T-helper 2 cell treated with Interferon-gamma antibody and Interleukin-4, amounts not matched to agents 5 μg/mL and 100 μg/mL, for 36 hours (primary cell): ENCODE measurements at regions not wholly inside any gene's neighbourhood (a gene's known extent, or its start where the extent isn't known, plus 50 kb on each side); places are given as distances from the start of the nearest gene placed in this dataset.

ENCODE experiments used
- DNase-seq: peaks from one replicate; pipeline ENCODE4 v3.0.0; 2021; ENCODE audit warnings: low spot score
- H3K27ac Mint-ChIP-seq: one replicate; pipeline ENCODE4 v1.8.0; 2021; ENCODE audit warnings: mild to moderate bottlenecking, mixed read lengths
- H3K27me3 Mint-ChIP-seq: one replicate; pipeline ENCODE4 v1.8.0; 2021; ENCODE audit warnings: low read depth, mixed read lengths
- H3K36me3 Mint-ChIP-seq: one replicate; pipeline ENCODE4 v1.8.0; 2021; ENCODE audit warnings: low read depth, mixed read lengths
- H3K4me1 Mint-ChIP-seq: one replicate; pipeline ENCODE4 v1.8.0; 2021; ENCODE audit warnings: low read depth, mixed read lengths
- H3K4me3 Mint-ChIP-seq: one replicate; pipeline ENCODE4 v1.8.0; 2022; ENCODE audit warnings: mild to moderate bottlenecking, moderate library complexity, mixed read lengths
- H3K9me3 Mint-ChIP-seq: one replicate; pipeline ENCODE4 v1.8.0; 2021; ENCODE audit warnings: mixed read lengths

- H3K9me3 Mint-ChIP-seq = no peaks in the 10 kb centered on the region
- H3K36me3 Mint-ChIP-seq = no peaks in the 10 kb centered on the region
- DNase-seq = no peak
- no peak overlapping the region for H3K27ac Mint-ChIP-seq
- no peak overlapping the region for H3K4me3 Mint-ChIP-seq
- H3K27me3 Mint-ChIP-seq = peaks cover 3% of the 10 kb centered on the region
- no peaks in the 10 kb centered on the region for H3K4me1 Mint-ChIP-seq
These were observed 186.7 kb downstream of the NXNL2 start for GRCh38 chr9:88721495-88722279.

GRCh38 chr9:88722753-88723152, 187.8 kb downstream of the NXNL2 start:
- Mint-ChIP-seq H3K9me3 (no peaks in the 10 kb centered on the region), H3K27ac (no peak overlapping the region), H3K36me3 (no peaks in the 10 kb centered on the region), H3K27me3 (peaks cover 6% of the 10 kb centered on the region), H3K4me3 (no peak overlapping the region), H3K4me1 (no peaks in the 10 kb centered on the region)
- no peak for DNase-seq

DNA sequence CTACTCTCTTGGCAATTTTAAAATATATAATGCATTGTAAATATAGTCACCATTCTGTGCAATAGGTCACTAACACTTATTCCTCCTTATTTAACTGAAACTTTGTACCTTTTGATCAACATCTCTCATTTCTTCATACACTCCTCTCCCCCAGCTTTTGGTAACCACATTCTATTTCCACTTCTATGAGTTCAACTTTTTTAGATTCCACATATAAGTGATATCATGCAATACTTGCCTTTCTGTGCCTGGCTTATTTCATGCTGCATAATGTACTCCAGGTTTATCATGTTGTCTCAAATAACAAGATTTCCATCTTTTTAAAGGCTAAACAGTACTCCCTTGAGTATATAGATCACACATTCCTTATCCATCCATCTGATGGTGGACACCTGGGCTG, 188.8 kb downstream of the NXNL2 start:
- H3K36me3 Mint-ChIP-seq = no peaks in the 10 kb centered on the region
- no peak overlapping the region for H3K27ac Mint-ChIP-seq
- no peaks in the 10 kb centered on the region for H3K4me1 Mint-ChIP-seq
- peaks cover 9% of the 10 kb centered on the region for H3K27me3 Mint-ChIP-seq
- H3K4me3 Mint-ChIP-seq = no peak overlapping the region
- DNase-seq = no peak
- H3K9me3 Mint-ChIP-seq = no peaks in the 10 kb centered on the region

DNA sequence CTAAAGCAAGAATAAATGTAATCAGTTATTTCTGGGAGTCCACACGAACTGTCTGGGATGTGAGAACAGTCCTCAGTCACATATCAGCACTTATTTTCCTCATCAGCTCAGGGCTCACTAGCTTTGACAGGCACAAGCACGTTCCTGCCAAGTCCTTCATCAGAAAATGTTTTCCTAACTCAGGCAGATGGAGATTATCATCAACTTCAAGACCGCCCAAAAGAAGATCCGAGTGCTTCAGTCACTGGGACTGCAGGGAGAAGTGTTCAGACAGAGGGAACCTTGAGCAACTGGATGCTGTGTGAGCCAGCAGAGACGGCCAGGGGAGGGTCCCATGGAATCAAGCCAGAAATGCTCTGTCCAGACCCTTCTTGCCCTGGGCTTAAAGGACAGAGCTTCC, 189.4 kb downstream of the NXNL2 start:
- Mint-ChIP-seq H3K27me3 (peaks cover 8% of the 10 kb centered on the region), H3K4me3 (no peak overlapping the region), H3K9me3 (no peaks in the 10 kb centered on the region), H3K4me1 (no peaks in the 10 kb centered on the region), H3K36me3 (no peaks in the 10 kb centered on the region), H3K27ac (no peak overlapping the region)
- DNase-seq = no peak

GRCh38 chr9:88725300-88726019, 190.5 kb downstream of the NXNL2 start:
- H3K36me3 Mint-ChIP-seq = no peaks in the 10 kb centered on the region
- no peak overlapping the region for H3K4me3 Mint-ChIP-seq
- H3K4me1 Mint-ChIP-seq = no peaks in the 10 kb centered on the region
- no peak overlapping the region for H3K27ac Mint-ChIP-seq
- H3K27me3 Mint-ChIP-seq = peaks cover 8% of the 10 kb centered on the region
- no peaks in the 10 kb centered on the region for H3K9me3 Mint-ChIP-seq
- DNase-seq = no peak

GRCh38 chr9:88726803-88727202, 191.8 kb downstream of the NXNL2 start:
- no peaks in the 10 kb centered on the region for H3K36me3 Mint-ChIP-seq
- no peaks in the 10 kb centered on the region for H3K4me1 Mint-ChIP-seq
- H3K4me3 Mint-ChIP-seq = no peak overlapping the region
- no peak overlapping the region for H3K27ac Mint-ChIP-seq
- DNase-seq = no peak
- H3K9me3 Mint-ChIP-seq = no peaks in the 10 kb centered on the region
- H3K27me3 Mint-ChIP-seq = peaks cover 8% of the 10 kb centered on the region

DNA sequence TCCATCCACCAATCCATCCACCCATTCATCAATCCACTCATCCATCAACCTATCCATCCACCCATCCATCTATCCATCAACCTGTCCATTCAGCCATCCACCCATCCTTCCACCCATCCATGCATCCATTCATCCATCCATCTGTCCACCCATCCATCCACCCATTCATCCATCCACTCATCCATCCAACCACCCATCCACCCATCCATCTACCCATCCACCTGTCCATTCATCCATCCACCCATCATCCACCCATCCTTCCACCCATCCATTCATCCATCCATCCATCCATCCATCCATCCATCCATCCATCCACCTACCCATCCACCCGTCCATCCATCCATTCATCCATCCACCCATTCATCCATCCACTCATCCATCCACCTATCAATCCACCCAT, 195.8 kb downstream of the NXNL2 start:
- Mint-ChIP-seq H3K27me3 (peaks cover 12% of the 10 kb centered on the region), H3K4me1 (no peaks in the 10 kb centered on the region), H3K4me3 (no peak overlapping the region), H3K9me3 (no peaks in the 10 kb centered on the region), H3K36me3 (no peaks in the 10 kb centered on the region), H3K27ac (no peak overlapping the region)
- no peak for DNase-seq

DNA sequence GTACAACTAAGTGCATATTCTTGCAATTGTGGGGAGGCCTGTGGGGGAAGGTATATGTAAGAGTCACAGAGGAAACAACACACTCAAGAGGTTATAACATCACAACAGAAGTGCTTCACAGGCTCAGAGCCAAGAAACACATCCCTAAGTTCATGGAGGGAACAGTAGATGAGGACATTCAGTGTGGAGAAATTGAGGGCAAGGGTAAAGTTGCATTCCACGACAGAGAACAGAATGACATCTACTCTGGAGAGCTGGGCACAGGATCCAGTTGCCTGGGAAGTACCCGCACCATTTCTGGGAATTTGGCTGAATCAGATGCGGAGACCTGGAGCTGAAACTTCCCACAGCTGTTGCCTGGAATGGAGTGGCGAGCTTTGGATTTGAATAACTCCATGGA, 197.2 kb downstream of the NXNL2 start:
- no peak overlapping the region for H3K4me3 Mint-ChIP-seq
- no peak overlapping the region for H3K27ac Mint-ChIP-seq

GRCh38 chr9:88733651-88734421, 198.9 kb downstream of the NXNL2 start:
- Mint-ChIP-seq H3K36me3 (no peaks in the 10 kb centered on the region), H3K4me3 (no peak overlapping the region), H3K27ac (no peak overlapping the region), H3K27me3 (peaks cover 11% of the 10 kb centered on the region), H3K4me1 (no peaks in the 10 kb centered on the region), H3K9me3 (no peaks in the 10 kb centered on the region)
- DNase-seq = no peak

More for the DNA sequence above, 197.2 kb downstream of the NXNL2 start:
- Mint-ChIP-seq H3K9me3 (no peaks in the 10 kb centered on the region), H3K36me3 (no peaks in the 10 kb centered on the region), H3K27me3 (peaks cover 9% of the 10 kb centered on the region), H3K4me1 (no peaks in the 10 kb centered on the region)
- DNase-seq = no peak

DNA sequence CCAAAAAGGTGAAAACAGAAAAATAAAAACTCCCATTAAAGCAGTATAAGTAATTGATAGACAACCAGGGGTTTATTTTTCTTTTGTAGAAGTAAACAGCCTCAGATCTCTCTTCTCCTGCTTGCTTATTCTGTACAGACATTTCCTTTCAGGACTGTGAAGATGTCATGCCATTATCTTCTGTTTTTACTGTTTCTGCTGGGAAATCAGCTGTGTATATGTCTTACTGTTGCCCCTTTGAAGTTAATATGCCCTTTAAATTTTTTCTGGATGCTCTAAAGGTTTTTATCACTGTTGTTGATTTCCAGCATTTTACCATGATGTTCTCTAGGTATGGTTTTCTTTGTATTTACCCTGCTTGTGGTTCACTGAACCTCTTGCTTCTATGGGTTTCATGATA, 199.5 kb downstream of the NXNL2 start:
- Mint-ChIP-seq H3K4me1 (no peaks in the 10 kb centered on the region), H3K27ac (no peak overlapping the region), H3K4me3 (no peak overlapping the region), H3K9me3 (no peaks in the 10 kb centered on the region), H3K36me3 (no peaks in the 10 kb centered on the region), H3K27me3 (peaks cover 14% of the 10 kb centered on the region)
- no peak for DNase-seq

DNA sequence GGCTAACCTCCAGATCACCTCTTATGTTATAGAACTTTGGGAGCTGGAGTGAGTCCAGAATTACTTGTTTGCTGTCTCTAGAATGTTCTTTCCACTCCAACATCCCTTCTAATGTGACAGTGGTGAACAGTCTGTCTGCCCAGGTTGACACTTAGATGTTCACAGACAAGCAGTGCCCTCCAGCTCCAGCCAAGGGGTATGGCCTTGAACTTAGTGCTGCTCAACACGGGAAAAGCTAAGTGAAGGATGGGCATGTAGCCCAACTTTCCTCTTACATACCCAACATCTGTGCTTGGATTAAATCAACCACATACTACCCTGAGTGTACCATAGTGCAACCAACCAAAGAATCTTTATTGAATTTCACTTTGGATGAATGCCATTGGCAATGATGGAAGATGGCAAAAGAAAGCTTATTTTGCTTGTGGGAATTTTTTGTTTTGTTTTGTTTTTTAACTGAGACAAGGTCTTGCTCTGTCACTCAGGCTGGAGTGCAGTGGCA, 201.2 kb downstream of the NXNL2 start:
- no peak for DNase-seq
- H3K4me3 Mint-ChIP-seq = no peak overlapping the region
- H3K4me1 Mint-ChIP-seq = no peaks in the 10 kb centered on the region
- no peaks in the 10 kb centered on the region for H3K9me3 Mint-ChIP-seq
- peaks cover 19% of the 10 kb centered on the region for H3K27me3 Mint-ChIP-seq
- no peak overlapping the region for H3K27ac Mint-ChIP-seq
- no peaks in the 10 kb centered on the region for H3K36me3 Mint-ChIP-seq

DNA sequence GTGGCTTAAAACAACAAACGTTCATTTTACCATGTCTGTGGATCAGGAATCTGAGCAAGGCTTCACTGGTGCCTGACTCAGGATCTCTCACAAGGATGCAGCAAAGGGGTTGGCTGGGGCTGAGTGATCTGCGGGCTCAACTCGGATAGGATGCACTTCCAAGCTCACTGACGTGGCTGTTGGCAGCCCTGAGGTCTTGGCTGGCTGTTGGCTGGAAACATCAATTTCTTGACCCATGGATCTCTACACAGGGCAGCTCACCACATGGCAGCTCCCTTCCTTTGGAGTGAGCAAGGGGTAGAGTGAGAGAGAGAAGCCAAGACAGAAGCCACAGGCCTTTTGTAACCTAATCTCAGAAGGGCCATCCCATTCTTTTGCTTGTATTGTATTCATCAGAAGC, 202.1 kb downstream of the NXNL2 start:
- Mint-ChIP-seq H3K36me3 (no peaks in the 10 kb centered on the region), H3K4me3 (no peak overlapping the region), H3K27ac (no peak overlapping the region)

DNA sequence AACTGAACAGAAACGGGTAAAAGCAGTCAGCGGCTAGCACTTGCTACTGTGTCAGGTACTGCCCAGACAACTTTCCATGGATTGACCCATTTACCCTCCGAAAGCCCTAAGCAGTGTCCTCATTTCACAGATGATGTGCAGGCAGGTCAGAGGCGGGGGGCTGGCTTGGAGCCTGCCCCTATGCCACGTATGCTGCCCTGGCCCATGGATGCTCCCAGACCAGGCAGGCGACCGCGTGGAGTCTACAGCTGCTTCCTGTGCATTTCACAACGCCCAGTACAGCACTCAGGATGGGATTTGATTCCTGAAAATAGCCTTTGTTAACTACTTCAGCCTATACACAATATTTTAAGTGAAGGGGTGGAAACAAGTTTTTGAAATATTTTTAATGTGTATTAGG, 202.9 kb downstream of the NXNL2 start:
- DNase-seq = no peak
- Mint-ChIP-seq H3K4me1 (no peaks in the 10 kb centered on the region), H3K27ac (no peak overlapping the region), H3K9me3 (no peaks in the 10 kb centered on the region), H3K4me3 (no peak overlapping the region), H3K36me3 (no peaks in the 10 kb centered on the region), H3K27me3 (peaks cover 19% of the 10 kb centered on the region)

More for the DNA sequence above, 202.1 kb downstream of the NXNL2 start:
- Mint-ChIP-seq H3K4me1 (no peaks in the 10 kb centered on the region), H3K9me3 (no peaks in the 10 kb centered on the region), H3K27me3 (peaks cover 19% of the 10 kb centered on the region)
- no peak for DNase-seq

DNA sequence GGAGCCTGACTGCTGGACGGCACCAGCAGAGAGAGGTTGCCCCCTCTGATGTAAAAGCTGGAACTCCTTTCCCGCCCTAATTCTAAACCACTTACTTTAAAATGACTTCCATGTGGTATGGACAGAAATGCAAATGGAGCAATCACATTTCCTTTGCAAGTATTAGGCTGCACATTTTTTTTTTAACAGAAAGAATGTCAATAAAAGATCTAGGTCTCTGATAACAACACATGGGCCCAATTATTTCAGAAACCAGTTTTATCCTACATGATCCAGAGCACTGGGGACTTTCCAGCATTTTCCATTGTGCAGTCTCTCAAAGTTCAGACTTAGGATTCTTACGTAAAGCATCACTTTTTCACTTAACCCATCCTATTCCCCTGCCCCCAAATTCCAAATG, 203.7 kb downstream of the NXNL2 start:
- Mint-ChIP-seq H3K36me3 (no peaks in the 10 kb centered on the region), H3K4me1 (no peaks in the 10 kb centered on the region), H3K4me3 (no peak overlapping the region), H3K27me3 (peaks cover 17% of the 10 kb centered on the region), H3K9me3 (no peaks in the 10 kb centered on the region), H3K27ac (no peak overlapping the region)
- no peak for DNase-seq
